HEK293T (cell line): ENCODE measurements at regions not wholly inside any gene's neighbourhood (a gene's known extent, or its start where the extent isn't known, plus 50 kb on each side); places are given as distances from the start of the nearest gene placed in this dataset.

Experiments used
- ARNT ChIP-seq: fragments of 450-650 bp; IDR thresholded peaks from 2 replicates; pipeline ENCODE4 v1.6.1; 2017; ENCODE audit warnings: mild to moderate bottlenecking
- FOXM1 ChIP-seq: fragments of 450-650 bp; IDR thresholded peaks from 2 replicates; pipeline ENCODE4 v1.6.1; 2017; ENCODE audit warnings: mild to moderate bottlenecking, borderline replicate concordance
- L3MBTL2 ChIP-seq: fragments of 450-650 bp; conservative IDR thresholded peaks from 2 replicates; pipeline ENCODE4 v1.6.1; 2016; ENCODE audit warnings: mild to moderate bottlenecking

GRCh38 chr7:101743995-101744360, 73.4 kb upstream of the CUX1 start:
- TF ChIP-seq FOXM1 (no peak), L3MBTL2 (no peak), ARNT (no peak)
